SK-N-MC (cell line): ENCODE measurements at regions not wholly inside any gene's neighbourhood (a gene's known extent, or its start where the extent isn't known, plus 50 kb on each side); places are given as distances from the start of the nearest gene placed in this dataset.

Source experiments
- FOXP2 ChIP-seq: optimal IDR thresholded peaks from 2 replicates; pipeline ENCODE3; 2011; ENCODE audit warnings: mild to moderate bottlenecking, moderate library complexity; ENCODE audit not compliant: insufficient read depth; ENCODE audit errors: extremely low read length, control extremely low read depth
- POLR2AphosphoS5 ChIP-seq: IDR thresholded peaks from 2 replicates; pipeline ENCODE4 v1.6.1; 2012; ENCODE audit warnings: mild to moderate bottlenecking, low read depth, low read length, borderline replicate concordance

DNA sequence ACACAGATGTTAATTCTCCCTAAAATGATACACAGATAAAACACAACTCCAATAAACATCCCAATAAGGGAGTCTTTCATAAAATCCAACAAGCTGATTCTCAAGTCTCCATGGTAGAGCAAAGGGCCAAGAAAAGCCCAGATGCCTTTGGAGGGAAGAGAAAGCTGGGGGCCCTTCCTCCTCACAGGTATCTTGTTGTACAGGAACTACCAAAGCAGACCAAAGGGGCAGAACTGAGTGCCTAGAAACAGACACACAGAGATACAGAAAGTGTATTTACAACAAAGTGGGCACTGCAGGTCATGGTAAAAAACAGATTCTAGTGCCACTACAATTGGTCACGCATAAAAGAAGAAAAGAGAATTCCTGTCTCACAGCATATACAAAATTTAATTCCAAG lies 87.2 kb upstream of the NSMCE3 start:
- TF ChIP-seq POLR2AphosphoS5 (no peak), FOXP2 (no peak)
